Amygdala (tissue), 56 donors: ENCODE measurements at regions not wholly inside any gene's neighbourhood (a gene's known extent, or its start where the extent isn't known, plus 50 kb on each side); places are given as distances from the start of the nearest gene placed in this dataset.
"Not testable (repeated sequence)": the region's sequence is repeated elsewhere in the genome, so short reads cannot be mapped to it uniquely, and the experiment has no call there.

Experiments used
- DNase-seq, 56 donors: peaks; one replicate each; lab custom pipeline; 2025; lab: John Stamatoyannopoulos, UW

GRCh38 chr18:66300141-66300540 is 303.7 kb downstream of the CDH19 start:
- DNase-seq, result no peak

- DNase-seq, result peak in 4 of 56 donors; percentile 0 to 14 (median 8)
Measured at GRCh38 chr18:66280470-66280869, 323.4 kb downstream of the CDH19 start.

DNA sequence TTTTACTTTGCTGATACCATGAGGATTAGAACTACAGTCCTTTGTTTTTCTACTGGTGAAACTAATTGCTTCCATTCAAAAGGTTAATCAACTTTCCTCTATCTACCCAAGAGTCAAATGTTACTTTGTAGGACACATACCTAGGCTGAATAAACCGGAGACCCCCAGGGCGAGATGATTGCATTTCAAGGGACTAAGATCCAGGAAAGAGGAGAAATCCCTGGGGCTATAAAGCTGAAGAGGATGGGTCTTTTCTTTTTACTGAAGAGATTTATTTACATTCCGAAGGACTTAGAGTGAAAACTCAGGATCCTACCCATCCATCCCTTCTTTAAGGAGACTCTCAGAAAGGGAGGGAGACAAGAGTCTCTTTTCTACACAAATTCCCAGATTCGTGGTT is 331.9 kb downstream of the CDH19 start:
- no peak for DNase-seq

GRCh38 chr18:66264130-66264529 is 339.8 kb downstream of the CDH19 start:
- DNase-seq, result no peak

GRCh38 chr18:66254121-66254520 is 349.8 kb downstream of the CDH19 start:
- DNase-seq, result no peak

DNA sequence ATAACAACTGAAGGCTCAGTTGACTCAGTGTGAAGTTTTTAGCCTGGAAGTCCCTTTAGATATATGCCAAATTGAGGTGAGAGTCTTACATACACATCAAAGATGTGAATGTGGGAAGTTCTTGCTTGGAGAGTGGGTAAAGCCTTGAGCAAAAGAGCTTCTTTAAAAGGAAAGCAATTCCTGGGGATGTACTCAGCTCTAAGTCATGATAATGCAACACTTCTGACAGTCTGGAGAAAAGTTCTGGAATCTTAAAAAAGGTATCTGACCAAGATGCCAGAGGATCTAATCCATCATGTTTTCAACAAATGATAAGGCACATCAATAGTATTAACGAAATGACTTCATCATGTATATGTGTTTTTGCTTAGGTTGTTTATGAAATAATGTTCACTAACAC is 351.2 kb downstream of the CDH19 start:
- no peak for DNase-seq

- DNase-seq, result no peak
Measured at GRCh38 chr18:66235206-66235605, 368.7 kb downstream of the CDH19 start.

DNA sequence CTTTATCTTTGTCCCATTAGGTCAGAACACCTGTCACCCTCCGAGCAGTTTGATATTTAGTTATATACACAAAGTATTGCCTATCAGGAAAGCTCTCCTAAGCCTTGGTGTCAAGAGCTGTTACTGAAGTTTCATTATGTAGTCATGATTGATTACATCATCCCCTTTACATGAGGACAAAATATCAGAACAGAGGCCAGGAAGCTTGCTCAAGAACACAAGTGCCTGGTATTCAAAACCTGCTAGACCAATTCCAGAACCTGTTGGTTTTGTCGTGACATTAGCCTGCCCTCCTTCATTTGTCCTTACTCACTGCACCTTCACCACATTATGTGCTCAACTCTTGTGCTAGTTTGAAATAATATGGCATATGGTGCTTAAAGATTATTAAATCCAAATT is 377.1 kb downstream of the CDH19 start:
- no peak for DNase-seq

- DNase-seq, result not testable (repeated sequence)
Measured at GRCh38 chr18:66223317-66223716, 380.6 kb downstream of the CDH19 start.

DNA sequence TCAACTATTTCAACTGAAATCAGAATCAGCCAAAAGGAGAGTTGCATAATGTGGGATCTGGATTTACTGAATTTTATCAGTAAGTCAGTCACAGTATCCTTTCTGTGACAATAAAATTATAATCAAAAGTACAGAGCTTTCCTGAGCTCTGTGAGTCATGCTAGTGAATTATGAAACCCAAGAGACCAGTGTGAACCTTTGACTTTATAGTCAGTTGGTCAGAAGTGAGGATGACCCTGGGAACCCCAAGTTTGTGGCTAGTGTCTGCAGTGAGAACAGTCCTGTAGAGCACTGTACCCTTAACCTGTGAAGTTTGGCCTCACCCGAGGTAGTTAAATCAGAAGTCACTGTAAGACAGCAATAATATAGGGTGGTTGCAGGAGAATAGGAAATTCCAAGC is 381.7 kb downstream of the CDH19 start:
- no peak for DNase-seq

GRCh38 chr18:66219817-66220216 is 384.1 kb downstream of the CDH19 start:
- no peak for DNase-seq

- no peak for DNase-seq
Measured at GRCh38 chr18:66211749-66212148, 392.1 kb downstream of the CDH19 start.

DNA sequence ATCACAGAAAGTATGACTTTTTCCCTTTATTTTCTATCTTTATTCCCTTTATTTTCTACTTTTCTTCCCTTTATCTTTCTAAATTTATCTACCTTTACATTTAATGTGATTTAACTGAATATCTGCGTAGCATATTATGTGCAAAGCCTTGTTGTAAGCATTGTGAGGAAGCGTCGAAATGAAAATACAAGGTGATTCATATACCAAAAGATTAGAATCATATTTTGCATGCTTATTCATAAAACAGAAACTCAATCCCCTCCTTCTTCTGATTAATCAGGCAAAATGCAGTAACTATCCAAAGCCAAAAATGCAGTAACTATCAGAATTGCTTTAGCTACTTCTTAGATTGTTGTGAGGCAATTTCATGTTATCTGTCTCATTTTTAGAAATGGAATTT is 393.0 kb downstream of the CDH19 start:
- no peak for DNase-seq

- DNase-seq, result no peak
Measured at GRCh38 chr18:66209656-66210055, 394.2 kb downstream of the CDH19 start.

- no peak for DNase-seq
Measured at GRCh38 chr18:66196805-66197204, 407.1 kb downstream of the CDH19 start.

- no peak for DNase-seq
Measured at GRCh38 chr18:66193938-66194337, 410.0 kb downstream of the CDH19 start.

GRCh38 chr18:66193394-66193793 is 410.5 kb downstream of the CDH19 start:
- no peak for DNase-seq

DNA sequence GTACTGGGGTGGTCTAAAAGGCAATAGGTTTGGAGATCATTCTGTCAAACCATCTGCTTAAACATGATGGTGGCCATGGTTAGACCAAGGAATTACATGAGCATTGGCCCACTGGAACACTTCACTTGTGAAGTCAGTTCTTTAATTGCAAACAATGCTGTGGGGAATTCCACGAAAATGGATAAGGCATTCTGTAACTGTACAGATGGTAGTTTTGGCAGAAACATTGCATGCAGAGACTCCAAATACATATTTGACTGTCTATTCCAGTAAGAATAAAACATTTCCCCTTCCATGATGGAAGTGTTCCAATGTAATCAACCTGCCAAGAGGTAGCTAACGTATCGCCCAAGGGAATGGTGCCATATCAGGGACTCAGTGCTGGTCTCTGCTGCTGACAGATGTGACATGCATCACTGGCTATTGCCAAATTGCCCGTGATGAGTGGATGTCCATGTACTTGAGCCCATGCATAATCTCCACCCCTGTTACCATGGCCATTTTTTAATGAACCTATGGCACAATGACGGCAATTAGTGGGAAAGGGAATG is 417.9 kb downstream of the CDH7 start:
- DNase-seq, result no peak

GRCh38 chr18:66167829-66168684 is 417.2 kb downstream of the CDH7 start:
- DNase-seq, result no peak

GRCh38 chr18:66160007-66160406 is 409.2 kb downstream of the CDH7 start:
- DNase-seq, result no peak

DNA sequence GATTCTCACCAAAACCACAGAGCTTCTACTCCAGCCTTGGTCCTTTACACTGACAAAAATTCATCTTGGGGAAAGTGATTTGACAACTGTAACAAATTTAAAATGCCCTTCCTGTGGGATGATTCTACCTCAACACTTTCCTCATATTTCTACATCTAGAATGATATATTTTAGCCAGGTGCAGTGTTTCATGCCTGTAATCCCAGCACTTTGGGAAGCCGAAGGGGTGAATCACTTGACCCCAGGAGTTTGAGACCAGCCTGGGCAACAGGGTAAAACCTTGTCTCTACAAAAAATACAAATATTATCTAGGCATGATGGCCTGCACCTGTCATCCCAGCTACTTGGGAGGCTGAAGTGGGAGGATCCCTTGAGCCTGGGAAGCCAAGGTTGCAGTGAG is 408.6 kb downstream of the CDH7 start:
- no peak for DNase-seq

- no peak for DNase-seq
Measured at GRCh38 chr18:66156946-66157687, 406.3 kb downstream of the CDH7 start.
